Fibroblast of lung (primary cell): ENCODE measurements at regions not wholly inside any gene's neighbourhood (a gene's known extent, or its start where the extent isn't known, plus 50 kb on each side); places are given as distances from the start of the nearest gene placed in this dataset.

Source experiments
- EZH2 ChIP-seq: IDR thresholded peaks from 2 replicates; pipeline ENCODE4 v1.5.1; 2012; ENCODE audit warnings: low read length, control low read depth, mild to moderate bottlenecking; ENCODE audit errors: missing control alignments
- TF ChIP-seq, protein P1 (sequence below), 2 donors: IDR thresholded peaks in 1 of 2; conservative IDR thresholded peaks in 1 of 2; 1 replicate in 1 of 2; 2 replicates in 1 of 2; pipeline ENCODE4 v1.5.1; 2011 to 2012; ENCODE audit warnings: low read length in 2 of 2, control low read depth in 1 of 2, inconsistent platforms in 1 of 2, low read depth in 1 of 2, mild to moderate bottlenecking in 1 of 2

DNA sequence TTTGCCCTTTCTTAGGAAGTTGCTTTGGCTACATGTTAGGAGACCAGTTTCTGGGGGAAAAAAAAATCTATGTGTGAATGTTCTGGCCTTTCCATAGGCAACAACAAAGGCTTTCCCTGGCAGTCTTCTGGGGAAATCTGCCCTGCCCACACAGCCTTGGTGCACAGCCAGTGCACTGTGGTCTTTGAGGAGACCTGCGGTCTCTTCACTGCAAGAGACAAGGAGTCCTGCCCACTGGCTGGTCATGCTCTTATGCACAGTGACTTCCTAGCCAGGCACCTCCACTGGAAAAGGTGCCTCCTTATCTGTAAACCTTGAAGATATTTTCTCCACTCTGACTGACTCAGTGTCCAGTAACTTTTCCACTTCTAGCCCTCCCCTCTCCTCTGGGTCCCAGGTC lies 155.1 kb downstream of the SUCLA2 start:
- TF ChIP-seq, protein P1, sequence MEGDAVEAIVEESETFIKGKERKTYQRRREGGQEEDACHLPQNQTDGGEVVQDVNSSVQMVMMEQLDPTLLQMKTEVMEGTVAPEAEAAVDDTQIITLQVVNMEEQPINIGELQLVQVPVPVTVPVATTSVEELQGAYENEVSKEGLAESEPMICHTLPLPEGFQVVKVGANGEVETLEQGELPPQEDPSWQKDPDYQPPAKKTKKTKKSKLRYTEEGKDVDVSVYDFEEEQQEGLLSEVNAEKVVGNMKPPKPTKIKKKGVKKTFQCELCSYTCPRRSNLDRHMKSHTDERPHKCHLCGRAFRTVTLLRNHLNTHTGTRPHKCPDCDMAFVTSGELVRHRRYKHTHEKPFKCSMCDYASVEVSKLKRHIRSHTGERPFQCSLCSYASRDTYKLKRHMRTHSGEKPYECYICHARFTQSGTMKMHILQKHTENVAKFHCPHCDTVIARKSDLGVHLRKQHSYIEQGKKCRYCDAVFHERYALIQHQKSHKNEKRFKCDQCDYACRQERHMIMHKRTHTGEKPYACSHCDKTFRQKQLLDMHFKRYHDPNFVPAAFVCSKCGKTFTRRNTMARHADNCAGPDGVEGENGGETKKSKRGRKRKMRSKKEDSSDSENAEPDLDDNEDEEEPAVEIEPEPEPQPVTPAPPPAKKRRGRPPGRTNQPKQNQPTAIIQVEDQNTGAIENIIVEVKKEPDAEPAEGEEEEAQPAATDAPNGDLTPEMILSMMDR (conservative IDR thresholded peaks at IDR 0.05 in 1 of 2, IDR thresholded peaks at IDR 0.05 in 1 of 2; ENCODE audit: low read depth in 1 of 2, low read length in 2 of 2): no peak
- no peak for TF ChIP-seq EZH2
